ENCODE measurements at regions not wholly inside any gene's neighbourhood (a gene's known extent, or its start where the extent isn't known, plus 50 kb on each side); places are given as distances from the start of the nearest gene placed in this dataset.

DNA sequence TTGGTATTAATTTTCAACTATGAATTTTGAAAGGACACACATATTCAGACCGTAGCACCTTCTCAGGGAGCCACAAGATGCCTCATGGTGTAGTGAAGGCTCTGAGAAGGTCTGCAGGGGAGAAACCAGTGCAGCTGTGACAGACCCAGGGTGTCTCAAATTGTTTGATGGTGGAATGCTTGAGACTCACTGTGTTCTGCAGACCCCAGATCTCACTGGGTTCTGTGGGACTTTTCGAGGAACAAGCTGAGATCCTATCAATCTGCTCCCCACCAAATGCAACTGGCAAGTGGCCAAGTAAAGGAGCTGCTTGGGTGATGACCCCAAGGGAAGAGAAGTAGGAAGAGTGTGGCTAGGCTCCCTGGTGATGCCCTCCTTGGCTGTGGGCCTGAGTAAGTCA, 130.5 kb upstream of the UNC5B start:
- H3K4me3 ChIP-seq (ENCODE audit: low read depth, low read length) = no peak overlapping the region
- no peak for DNase-seq (ENCODE audit: low read depth)
- TF ChIP-seq, protein P1, sequence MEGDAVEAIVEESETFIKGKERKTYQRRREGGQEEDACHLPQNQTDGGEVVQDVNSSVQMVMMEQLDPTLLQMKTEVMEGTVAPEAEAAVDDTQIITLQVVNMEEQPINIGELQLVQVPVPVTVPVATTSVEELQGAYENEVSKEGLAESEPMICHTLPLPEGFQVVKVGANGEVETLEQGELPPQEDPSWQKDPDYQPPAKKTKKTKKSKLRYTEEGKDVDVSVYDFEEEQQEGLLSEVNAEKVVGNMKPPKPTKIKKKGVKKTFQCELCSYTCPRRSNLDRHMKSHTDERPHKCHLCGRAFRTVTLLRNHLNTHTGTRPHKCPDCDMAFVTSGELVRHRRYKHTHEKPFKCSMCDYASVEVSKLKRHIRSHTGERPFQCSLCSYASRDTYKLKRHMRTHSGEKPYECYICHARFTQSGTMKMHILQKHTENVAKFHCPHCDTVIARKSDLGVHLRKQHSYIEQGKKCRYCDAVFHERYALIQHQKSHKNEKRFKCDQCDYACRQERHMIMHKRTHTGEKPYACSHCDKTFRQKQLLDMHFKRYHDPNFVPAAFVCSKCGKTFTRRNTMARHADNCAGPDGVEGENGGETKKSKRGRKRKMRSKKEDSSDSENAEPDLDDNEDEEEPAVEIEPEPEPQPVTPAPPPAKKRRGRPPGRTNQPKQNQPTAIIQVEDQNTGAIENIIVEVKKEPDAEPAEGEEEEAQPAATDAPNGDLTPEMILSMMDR (IDR thresholded peaks at IDR 0.05; ENCODE audit: low read depth, low read length, missing control alignments) = no peak
- in situ Hi-C loops (cut with HindIII; ENCODE audit: low sequenced_read_pairs) = no loop called here

GRCh38 chr10:71082960-71083715, 129.2 kb upstream of the UNC5B start:
- TF ChIP-seq, protein P1 (IDR thresholded peaks at IDR 0.05; ENCODE audit: low read depth, low read length, missing control alignments) = no peak
- in situ Hi-C loops (cut with HindIII; ENCODE audit: low sequenced_read_pairs) = no loop called here
- no peak for DNase-seq (ENCODE audit: low read depth)
- no peak overlapping the region for H3K4me3 ChIP-seq (ENCODE audit: low read depth, low read length)

DNA sequence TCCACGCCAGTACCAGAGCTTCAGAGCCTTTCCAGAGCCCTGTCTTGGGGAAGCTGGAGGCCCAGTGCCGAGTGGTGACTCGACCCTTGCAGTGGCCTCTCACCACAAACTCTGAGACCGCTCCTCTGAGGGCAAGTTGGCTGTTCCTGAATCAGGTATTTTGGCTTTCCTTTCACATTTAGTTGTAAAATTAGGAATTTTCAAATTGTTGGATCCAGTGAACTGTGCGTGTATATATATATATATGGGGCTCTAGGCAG, 128.7 kb upstream of the UNC5B start:
- no peak overlapping the region for H3K4me3 ChIP-seq (ENCODE audit: low read depth, low read length)
- TF ChIP-seq, protein P1 (IDR thresholded peaks at IDR 0.05; ENCODE audit: low read depth, low read length, missing control alignments) = no peak
- no peak for DNase-seq (ENCODE audit: low read depth)
- in situ Hi-C loops (cut with HindIII; ENCODE audit: low sequenced_read_pairs) = no loop called here

DNA sequence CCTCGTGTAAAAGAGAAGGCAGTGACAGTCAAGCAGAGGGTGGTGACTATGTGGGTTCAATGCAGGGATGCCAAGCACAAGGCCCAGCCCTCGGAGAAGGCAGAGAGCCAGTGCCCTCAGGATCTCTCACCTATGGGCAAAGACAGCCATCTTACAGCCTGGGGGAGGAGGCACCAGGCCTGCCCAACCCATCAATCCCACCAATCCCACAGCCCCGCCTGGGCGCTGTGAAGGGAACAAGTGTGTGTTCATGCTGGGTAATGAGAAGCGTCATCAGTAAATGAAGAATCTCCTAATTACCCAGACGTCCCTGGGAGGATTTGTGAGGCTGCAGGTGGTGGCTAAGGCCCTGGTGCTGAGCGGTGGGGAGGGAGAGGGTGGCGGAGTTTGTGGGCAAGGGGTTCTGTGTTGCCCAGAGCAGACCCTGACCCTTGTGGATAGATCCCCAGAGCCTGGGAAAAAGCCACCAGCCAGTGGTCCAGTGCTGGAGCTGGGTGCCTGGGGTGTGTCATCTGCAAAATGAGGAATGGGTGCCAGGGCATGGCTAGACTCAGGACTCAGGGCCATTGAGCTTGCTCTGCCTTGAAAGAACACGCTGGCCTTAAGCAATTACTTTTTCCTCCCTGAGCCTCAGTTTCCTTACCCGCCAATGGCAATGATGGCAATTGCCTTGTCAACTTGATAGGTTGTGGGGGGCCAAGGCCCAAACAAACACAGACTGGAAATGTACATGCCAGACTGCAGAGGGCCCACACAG, 128.1 kb upstream of the UNC5B start:
- H3K4me3 ChIP-seq (ENCODE audit: low read depth, low read length) = no peak overlapping the region
- no peak for DNase-seq (ENCODE audit: low read depth)
- TF ChIP-seq, protein P1 (IDR thresholded peaks at IDR 0.05; ENCODE audit: low read depth, low read length, missing control alignments) = no peak
- in situ Hi-C loops (cut with HindIII; ENCODE audit: low sequenced_read_pairs) = no loop called here

GRCh38 chr10:71084818-71085126, 127.6 kb upstream of the UNC5B start:
- no peak for DNase-seq (ENCODE audit: low read depth)
- no peak overlapping the region for H3K4me3 ChIP-seq (ENCODE audit: low read depth, low read length)
- TF ChIP-seq, protein P1 (IDR thresholded peaks at IDR 0.05; ENCODE audit: low read depth, low read length, missing control alignments) = no peak
- in situ Hi-C loops (cut with HindIII; ENCODE audit: low sequenced_read_pairs) = no loop called here

- no peak overlapping the region for H3K4me3 ChIP-seq (ENCODE audit: low read depth, low read length)
- in situ Hi-C loops (cut with HindIII; ENCODE audit: low sequenced_read_pairs) = no loop called here
- no peak for DNase-seq (ENCODE audit: low read depth)
- TF ChIP-seq, protein P1 (IDR thresholded peaks at IDR 0.05; ENCODE audit: low read depth, low read length, missing control alignments) = no peak
Measured at GRCh38 chr10:71085689-71086438, 126.5 kb upstream of the UNC5B start.

Data from astrocyte of the cerebellum (primary cell).